ENCODE measurements at regions not wholly inside any gene's neighbourhood (a gene's known extent, or its start where the extent isn't known, plus 50 kb on each side); places are given as distances from the start of the nearest gene placed in this dataset.
A peak's percentile ranks its signal among the peaks of the same experiment; 100 is the strongest.
"Not testable (repeated sequence)": the region's sequence is repeated elsewhere in the genome, so short reads cannot be mapped to it uniquely, and the experiment has no call there.

- H3K4me1 Mint-ChIP-seq, result peaks cover 41% of the 10 kb centered on the region
Observed at GRCh38 chr4:19575924-19576323, 675.8 kb upstream of the SLIT2 start.

GRCh38 chr4:19566041-19566440 is 685.7 kb upstream of the SLIT2 start:
- Mint-ChIP-seq H3K9me3 (peaks cover 3% of the 10 kb centered on the region), H3K4me3 (no peak overlapping the region), H3K27me3 (ENCODE audit: low read depth) (no peaks in the 10 kb centered on the region), H3K27ac (no peak overlapping the region), H3K36me3 (ENCODE audit: low read depth) (no peaks in the 10 kb centered on the region), H3K4me1 (no peaks in the 10 kb centered on the region)
- TF ChIP-seq CTCF (IDR thresholded peaks at IDR 0.05; ENCODE audit: unreplicated experiment in 3 of 3), result no peak

More at GRCh38 chr4:19575924-19576323, 675.8 kb upstream of the SLIT2 start:
- H3K4me3 Mint-ChIP-seq, result no peak overlapping the region
- TF ChIP-seq CTCF (IDR thresholded peaks at IDR 0.05; ENCODE audit: unreplicated experiment in 3 of 3), result no peak
- peak overlapping the region; percentile 54 to 83 (median 55) for H3K27ac Mint-ChIP-seq
- H3K36me3 Mint-ChIP-seq (ENCODE audit: low read depth), result no peaks in the 10 kb centered on the region
- no peaks in the 10 kb centered on the region for H3K9me3 Mint-ChIP-seq
- H3K27me3 Mint-ChIP-seq (ENCODE audit: low read depth), result no peaks in the 10 kb centered on the region

- no peak overlapping the region for H3K27ac Mint-ChIP-seq
- H3K4me1 Mint-ChIP-seq, result no peaks in the 10 kb centered on the region
- no peaks in the 10 kb centered on the region for H3K36me3 Mint-ChIP-seq (ENCODE audit: low read depth)
- H3K27me3 Mint-ChIP-seq (ENCODE audit: low read depth), result no peaks in the 10 kb centered on the region
- H3K4me3 Mint-ChIP-seq, result no peak overlapping the region
- peaks cover 3% of the 10 kb centered on the region for H3K9me3 Mint-ChIP-seq
- no peak for TF ChIP-seq CTCF (IDR thresholded peaks at IDR 0.05; ENCODE audit: unreplicated experiment in 3 of 3)
Observed at GRCh38 chr4:19562456-19562855, 689.2 kb upstream of the SLIT2 start.

GRCh38 chr4:19557161-19557560 is 694.5 kb upstream of the SLIT2 start:
- H3K4me3 Mint-ChIP-seq, result no peak overlapping the region
- no peak overlapping the region for H3K27ac Mint-ChIP-seq
- no peaks in the 10 kb centered on the region for H3K36me3 Mint-ChIP-seq (ENCODE audit: low read depth)
- H3K9me3 Mint-ChIP-seq, result no peaks in the 10 kb centered on the region
- TF ChIP-seq CTCF (IDR thresholded peaks at IDR 0.05; ENCODE audit: unreplicated experiment in 3 of 3), result no peak
- no peaks in the 10 kb centered on the region for H3K27me3 Mint-ChIP-seq (ENCODE audit: low read depth)
- no peaks in the 10 kb centered on the region for H3K4me1 Mint-ChIP-seq

- H3K4me1 Mint-ChIP-seq; H3K27ac Mint-ChIP-seq; H3K27me3 Mint-ChIP-seq (ENCODE audit: low read depth); H3K36me3 Mint-ChIP-seq (ENCODE audit: low read depth); H3K9me3 Mint-ChIP-seq; H3K4me3 Mint-ChIP-seq: not testable (repeated sequence)
Observed at GRCh38 chr4:19556276-19556675, 695.4 kb upstream of the SLIT2 start.

- Mint-ChIP-seq H3K27me3 (ENCODE audit: low read depth) (no peaks in the 10 kb centered on the region), H3K4me3 (no peak overlapping the region), H3K9me3 (no peaks in the 10 kb centered on the region), H3K27ac (no peak overlapping the region), H3K36me3 (ENCODE audit: low read depth) (no peaks in the 10 kb centered on the region), H3K4me1 (no peaks in the 10 kb centered on the region)
- TF ChIP-seq CTCF (IDR thresholded peaks at IDR 0.05; ENCODE audit: unreplicated experiment in 3 of 3), result no peak
Observed at GRCh38 chr4:19547463-19547862, 704.2 kb upstream of the SLIT2 start.
